Liver (tissue), 3 donors: ENCODE measurements at regions not wholly inside any gene's neighbourhood (a gene's known extent, or its start where the extent isn't known, plus 50 kb on each side); places are given as distances from the start of the nearest gene placed in this dataset.

Experiments used
- FOXA1 ChIP-seq: IDR thresholded peaks from 2 replicates; pipeline ENCODE4 v1.6.1; 2016; ENCODE audit warnings: antibody characterized with exemption
- SP1 ChIP-seq: IDR thresholded peaks from 2 replicates; pipeline ENCODE4 v1.6.1; 2018; ENCODE audit warnings: antibody characterized with exemption, mild to moderate bottlenecking
- YY1 ChIP-seq: IDR thresholded peaks from 2 replicates; pipeline ENCODE4 v1.6.1; 2016; ENCODE audit warnings: antibody characterized with exemption, mild to moderate bottlenecking
- TF ChIP-seq, protein P1 (sequence below): fragments of 150-350 bp; IDR thresholded peaks from 2 replicates; pipeline ENCODE4 v1.5.1; 2017; ENCODE audit warnings: improper control_type of control experiment, low read depth, low read length; ENCODE audit not compliant: missing input control
- TF ChIP-seq, protein P2 (sequence below): IDR thresholded peaks from 2 replicates; pipeline ENCODE4 v1.6.1; 2016; ENCODE audit warnings: antibody characterized with exemption
- donor health status: healthy.
- donor health status: healthy.

DNA sequence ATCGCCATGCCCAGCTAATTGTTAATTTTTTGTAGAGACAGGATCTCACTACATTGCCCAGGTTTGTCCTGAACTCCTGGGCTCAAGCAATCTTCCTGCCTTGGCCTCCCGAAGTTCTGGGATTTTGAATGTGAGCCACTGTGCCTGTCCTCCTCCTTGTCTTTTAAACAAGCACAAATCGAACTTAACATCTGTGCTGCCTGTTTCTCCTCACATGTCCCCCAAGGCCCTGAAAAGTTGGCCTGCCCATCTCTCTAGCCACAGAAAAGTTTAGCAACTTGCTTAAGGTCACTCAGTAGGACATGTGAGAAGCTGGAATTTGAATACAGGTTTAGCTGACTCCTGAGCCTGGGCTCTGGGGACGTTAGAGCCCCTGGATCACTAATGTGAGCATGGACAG lies 115.7 kb upstream of the KCNG1 start:
- TF ChIP-seq, protein P1, sequence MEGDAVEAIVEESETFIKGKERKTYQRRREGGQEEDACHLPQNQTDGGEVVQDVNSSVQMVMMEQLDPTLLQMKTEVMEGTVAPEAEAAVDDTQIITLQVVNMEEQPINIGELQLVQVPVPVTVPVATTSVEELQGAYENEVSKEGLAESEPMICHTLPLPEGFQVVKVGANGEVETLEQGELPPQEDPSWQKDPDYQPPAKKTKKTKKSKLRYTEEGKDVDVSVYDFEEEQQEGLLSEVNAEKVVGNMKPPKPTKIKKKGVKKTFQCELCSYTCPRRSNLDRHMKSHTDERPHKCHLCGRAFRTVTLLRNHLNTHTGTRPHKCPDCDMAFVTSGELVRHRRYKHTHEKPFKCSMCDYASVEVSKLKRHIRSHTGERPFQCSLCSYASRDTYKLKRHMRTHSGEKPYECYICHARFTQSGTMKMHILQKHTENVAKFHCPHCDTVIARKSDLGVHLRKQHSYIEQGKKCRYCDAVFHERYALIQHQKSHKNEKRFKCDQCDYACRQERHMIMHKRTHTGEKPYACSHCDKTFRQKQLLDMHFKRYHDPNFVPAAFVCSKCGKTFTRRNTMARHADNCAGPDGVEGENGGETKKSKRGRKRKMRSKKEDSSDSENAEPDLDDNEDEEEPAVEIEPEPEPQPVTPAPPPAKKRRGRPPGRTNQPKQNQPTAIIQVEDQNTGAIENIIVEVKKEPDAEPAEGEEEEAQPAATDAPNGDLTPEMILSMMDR: no peak
- no peak for TF ChIP-seq YY1
- no peak for TF ChIP-seq FOXA1
- TF ChIP-seq, protein P2, sequence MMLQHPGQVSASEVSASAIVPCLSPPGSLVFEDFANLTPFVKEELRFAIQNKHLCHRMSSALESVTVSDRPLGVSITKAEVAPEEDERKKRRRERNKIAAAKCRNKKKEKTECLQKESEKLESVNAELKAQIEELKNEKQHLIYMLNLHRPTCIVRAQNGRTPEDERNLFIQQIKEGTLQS: no peak
- no peak for TF ChIP-seq SP1
